ENCODE measurements at regions not wholly inside any gene's neighbourhood (a gene's known extent, or its start where the extent isn't known, plus 50 kb on each side); places are given as distances from the start of the nearest gene placed in this dataset.

DNA sequence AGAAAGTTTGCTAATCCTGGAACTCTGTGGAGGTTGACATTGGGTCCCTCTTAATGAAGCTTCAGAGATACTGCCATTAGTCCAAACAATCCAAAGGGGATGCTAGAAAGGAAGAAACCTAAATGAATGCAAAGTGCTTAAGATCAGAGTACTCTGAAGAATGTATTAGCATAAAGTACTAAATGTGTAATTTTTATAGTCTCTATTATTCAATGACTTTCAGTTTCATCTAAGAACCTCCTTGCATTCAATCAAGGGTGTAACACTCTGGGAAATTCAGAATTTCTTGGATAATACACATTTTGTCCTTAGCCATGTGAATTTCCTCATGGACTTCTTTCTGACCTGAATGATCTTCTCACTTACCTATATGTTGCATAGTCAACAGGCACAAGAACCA lies 1078.5 kb upstream of the ADGRL4 start:
- DNase-seq: no peak

DNA sequence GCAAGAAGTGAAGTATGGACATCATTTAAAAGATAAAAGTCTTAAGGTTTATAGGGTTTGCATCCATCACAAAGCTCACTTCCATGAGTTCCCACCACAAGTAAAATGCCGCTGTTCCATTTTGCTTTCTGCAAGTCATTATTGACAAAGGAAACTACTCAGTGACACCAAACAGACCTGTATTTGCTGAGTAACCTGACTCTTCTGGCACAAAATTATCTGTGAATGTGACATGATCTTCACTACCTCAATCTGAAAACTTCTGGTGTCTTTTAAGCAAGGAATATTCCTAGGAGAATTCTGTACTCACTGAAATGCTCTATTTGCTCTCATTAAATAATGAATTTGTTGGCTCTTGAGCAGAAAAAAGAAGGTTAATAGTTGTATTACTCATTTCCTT lies 1077.4 kb upstream of the ADGRL4 start:
- no peak for DNase-seq

DNA sequence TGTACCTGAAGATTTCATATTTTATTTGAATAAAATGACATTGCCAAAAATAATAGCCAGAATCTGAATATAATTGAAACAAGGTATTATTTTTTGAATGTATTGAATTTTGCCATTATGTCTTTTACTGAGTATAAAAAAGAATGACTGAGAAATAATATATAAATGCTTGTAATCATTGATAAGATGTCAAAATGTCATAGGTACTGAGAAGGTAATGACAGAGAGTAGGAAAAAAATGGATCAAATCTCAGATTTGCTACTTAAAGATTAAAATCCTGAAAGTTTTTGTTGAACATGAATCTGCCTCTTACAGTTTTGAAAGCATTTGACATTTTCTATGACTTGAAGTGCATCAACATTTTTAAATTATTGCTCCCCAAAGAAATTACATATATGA lies 1069.9 kb upstream of the ADGRL4 start:
- no peak for DNase-seq

DNA sequence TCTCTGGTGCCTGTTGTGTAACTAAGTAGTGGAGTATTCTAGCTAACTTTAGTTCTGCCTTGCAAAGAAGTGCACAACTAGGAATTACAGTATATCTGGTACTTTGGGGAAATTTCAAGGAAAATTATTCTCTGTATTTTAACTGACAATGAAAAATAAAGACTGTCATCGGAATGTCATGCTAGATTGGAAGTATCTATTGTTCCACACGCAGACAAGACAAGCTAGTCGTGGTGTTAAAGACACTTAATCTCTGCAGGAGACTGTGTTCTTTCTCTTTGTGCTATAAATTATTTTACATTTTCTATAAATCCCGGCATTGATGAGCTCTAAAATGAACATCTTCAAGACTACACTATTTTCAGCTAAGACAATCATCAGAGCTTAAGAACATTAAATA lies 1068.8 kb upstream of the ADGRL4 start:
- no peak for DNase-seq

DNA sequence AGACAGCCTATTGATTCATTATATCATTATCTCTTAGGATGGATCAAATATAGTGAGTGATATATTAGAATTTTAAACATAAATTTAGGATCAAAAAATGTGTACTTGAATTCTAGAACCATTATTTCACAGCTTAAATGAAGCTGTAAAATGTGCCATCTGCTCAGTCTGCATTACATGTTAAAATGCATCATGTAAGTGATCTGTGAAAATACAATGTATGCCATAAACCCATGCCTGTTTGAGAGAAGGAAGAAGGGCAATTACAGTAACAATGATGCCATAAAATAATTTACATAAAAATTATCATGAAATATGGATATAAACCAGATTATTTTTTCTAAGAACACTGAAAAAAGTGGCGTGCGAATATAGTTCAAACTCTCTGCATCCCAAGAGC lies 1066.0 kb upstream of the ADGRL4 start:
- DNase-seq: no peak

DNA sequence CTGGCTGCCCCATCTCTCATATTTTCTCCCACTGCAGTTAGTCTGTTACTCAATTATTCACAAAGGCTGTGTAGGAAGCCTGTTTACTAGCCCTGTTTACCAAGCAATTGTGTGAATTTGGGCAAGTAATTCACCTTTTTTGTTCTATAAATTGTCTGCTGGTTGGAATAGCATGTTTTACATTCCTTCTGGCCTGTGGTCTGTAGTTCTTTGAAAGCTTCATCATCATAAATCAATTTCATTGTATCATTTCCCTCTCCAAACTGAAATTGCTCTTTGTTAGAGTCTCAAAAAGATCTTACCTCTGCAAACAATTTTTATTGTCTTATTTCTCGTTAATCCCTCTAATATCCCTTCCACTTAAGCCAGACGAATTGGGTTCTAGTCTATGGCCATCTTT lies 1059.5 kb upstream of the ADGRL4 start:
- DNase-seq: no peak

DNA sequence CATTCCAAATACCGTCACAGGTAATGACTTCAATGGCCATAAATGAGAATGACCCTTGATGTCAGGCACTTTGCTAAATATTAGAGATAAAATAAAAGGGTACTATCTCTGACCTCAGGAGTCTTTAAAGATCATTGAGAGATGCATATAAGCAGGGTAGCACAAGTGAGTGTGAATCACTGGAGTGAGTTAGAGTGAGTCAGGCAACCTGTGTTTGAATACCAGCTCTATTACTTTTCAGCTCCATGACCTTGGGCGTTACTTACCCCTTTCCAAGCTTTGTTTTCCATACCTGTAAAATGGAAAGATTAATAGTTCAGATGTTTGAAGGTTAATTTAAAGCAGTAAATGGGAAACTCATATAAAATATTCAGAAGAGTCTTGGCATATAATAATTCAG lies 1058.0 kb upstream of the ADGRL4 start:
- no peak for DNase-seq

DNA sequence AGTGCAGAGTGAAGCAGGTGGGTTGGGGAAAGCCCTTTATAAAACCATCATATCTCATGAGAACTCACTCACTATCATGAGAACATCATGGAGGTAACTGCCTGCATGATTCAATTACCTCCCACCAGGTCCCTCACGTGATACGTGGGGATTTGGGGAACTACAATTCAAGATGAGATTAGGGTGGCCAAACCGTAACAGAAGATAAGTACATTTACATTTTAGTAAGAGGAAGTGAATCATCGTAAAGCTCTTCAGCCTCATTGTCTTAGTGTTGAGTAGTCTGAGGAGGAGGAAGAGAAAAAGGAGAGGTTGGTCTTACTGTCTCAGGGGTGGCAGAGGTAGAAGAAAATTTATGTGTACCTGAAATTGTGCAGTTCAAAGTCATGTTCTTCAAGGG lies 1053.4 kb upstream of the ADGRL4 start:
- no peak for DNase-seq

DNA sequence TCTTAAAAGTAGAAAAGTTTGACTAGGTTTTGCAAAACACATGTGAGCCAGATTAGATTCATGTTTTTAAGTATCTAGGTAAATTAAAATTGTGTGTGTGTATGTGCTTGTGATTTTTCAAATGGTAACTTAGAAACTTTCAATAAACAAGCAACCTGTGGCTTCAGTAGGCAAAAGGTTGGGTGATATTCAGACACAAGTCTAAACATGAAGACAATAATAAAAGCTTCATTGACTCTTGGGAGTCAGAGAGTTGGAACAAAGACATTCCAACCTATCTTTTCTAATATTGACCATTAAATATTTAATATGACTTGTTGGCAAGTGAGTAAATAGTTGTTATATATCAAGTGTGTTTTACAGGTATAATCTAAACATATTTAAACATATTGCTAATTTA lies 1049.6 kb upstream of the ADGRL4 start:
- no peak for DNase-seq

DNA sequence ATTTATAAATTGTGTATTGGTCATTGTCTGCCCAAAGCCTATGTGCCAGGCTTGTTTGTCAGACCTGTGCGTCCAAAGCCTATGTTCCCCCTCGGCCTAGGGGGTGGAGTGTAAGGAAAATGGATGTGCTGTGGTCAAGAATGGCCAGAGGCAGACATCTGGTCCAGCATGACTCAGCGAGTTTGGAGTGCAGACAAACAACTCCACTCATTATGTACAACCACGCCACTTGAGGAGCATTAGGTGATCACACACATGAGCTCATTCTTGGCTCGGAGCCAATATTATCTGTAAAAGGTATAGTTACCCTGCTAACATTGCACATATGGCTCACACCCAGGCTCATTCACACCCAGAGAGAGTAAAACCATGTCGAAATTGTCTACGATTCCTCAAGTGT lies 1047.6 kb upstream of the ADGRL4 start:
- DNase-seq: no peak

DNA sequence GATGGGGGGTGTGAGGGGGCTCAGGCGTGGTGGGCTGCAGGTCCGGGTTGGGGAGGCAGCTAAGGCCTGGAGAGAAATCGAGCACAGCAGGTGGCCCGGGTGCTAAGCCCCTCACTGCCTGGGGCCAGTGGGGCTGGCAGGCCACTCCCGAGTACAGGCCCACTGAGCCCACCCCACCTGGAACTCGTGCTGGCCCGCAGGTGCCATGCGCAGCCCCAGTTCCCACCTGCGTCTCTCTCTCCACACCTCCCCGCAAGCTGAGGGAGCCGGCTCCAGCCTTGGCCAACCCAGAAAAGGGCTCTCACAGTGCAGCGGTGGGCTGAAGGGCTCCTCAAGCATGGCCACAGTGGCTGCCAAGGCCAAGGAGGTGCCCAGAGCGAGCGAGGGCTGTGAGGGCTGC lies 1047.1 kb upstream of the ADGRL4 start:
- no peak for DNase-seq

DNA sequence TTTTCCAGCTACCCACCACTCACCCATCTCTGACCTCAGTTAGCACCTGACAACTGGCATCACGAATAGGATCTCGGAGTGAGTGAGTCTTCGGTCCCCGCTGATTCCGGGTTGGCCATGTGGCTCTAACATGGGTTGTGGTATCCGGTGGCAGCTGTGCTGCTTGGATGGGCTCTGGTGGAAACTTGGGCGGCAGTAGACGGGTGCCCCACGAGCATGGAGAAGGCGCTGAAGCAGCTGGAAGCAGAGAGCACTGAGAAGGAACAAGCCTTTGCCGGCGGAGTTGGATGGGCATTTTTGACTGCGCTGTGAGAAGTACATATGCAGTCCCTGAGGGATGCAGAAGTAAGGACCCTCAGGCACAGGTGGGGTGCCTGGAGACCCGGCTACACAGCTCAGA lies 1044.0 kb upstream of the ADGRL4 start:
- DNase-seq: no peak

DNA sequence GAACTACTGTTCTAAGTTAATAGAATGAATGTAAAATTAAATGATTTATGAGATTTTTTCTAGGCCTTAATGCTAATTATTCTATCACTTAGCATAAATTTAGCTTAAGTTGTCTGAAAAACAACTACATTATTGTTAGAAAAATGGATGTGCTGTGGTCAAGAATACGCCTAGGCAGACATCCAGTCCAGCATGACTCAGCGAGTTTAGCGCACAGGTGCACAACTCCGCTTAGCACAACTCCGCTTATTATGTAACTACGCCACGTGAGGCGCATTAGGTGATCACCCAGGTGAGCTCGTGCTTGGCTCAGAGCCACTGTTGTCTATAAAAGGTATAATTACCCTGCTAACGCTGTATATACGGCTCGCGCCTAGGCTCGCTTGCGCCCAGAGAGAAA lies 1043.6 kb upstream of the ADGRL4 start:
- no peak for DNase-seq

DNA sequence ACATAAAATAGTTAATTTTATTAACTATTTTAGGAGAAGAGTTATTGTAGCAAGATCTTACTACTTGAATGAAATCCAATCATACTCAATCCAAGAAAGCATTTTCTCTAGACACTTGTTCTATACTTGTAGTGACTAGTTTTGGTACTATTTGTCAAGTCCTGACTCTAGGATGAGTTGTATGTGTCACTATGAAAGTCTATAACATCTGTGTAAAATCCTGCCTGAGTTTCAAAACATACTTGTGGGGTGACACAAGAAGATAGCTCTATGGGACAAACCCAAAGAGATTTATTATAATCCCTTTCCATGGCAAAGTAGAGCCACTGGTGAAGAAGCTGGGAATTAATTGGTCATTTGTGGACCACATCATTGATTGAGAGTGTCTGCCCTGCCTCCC lies 1042.2 kb upstream of the ADGRL4 start:
- DNase-seq: no peak

DNA sequence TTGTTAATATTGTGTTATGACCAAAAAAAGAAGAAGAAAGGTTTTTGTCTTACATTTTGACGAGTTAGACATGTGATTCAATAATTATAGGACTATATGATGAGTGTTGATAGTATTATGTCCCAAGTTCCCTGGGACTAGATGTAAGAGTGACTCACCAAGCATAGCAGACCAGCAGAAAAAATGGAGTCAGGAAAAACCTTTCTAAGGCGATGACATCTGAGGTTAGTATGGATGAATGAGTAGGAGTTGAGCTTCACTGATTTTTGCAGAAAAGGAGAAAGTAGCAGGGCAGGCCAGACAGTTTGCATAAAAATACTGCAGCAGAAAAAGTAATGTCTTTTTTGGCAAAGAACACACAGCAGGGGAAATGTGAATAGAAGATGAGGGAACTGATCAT lies 1041.3 kb upstream of the ADGRL4 start:
- DNase-seq: no peak

DNA sequence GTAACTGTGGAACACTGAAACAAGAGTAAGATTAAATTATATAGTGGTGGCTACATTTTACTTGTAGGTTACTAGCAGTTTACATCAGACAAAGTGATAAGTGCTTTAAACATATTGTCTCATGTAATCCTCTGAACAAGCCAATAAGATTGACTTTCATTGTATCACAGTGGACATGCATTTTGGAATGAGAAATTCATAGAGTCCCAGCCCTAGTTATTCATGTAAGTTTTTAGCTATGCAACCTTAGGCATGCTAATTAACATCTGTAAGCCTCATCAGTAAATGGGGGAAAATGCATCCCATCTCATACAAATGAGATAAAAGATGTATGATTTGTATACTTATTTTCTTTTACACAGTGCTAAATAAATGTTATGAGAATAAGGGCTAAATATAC lies 1038.1 kb upstream of the ADGRL4 start:
- DNase-seq: no peak

DNA sequence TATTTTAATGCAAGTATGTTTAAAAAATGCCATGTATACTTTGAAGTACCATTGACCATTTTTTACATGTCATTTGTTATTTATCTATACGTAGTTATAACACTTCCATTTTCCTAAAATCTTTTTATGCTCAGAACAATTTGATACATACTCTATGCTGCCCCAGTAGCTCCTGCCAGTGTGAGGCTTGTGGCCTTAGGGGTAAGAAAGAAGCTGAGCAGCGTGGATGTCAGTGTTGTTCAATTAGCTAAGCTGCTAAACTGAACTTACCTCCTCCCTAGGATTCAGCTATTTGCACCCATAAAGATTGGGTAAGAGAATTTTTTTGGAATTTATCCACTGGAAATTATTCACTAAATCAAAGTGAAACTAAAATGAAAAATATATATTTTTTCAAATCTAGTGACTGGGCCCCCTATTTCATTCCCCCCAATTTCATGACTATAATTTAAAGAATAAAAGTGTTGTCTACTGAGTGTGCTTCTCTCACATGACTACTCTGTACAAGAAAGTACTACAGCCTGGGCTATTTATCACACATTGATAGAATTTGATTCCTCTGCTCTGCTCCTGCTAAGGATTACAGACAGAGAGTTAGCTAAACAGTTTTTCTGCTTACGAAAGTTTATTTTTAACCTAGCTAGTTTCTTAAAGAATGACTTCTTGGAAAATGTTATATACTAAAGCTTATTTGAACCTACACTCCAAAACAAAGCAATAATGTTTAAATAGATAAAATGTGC lies 1030.3 kb upstream of the ADGRL4 start:
- DNase-seq: no peak

DNA sequence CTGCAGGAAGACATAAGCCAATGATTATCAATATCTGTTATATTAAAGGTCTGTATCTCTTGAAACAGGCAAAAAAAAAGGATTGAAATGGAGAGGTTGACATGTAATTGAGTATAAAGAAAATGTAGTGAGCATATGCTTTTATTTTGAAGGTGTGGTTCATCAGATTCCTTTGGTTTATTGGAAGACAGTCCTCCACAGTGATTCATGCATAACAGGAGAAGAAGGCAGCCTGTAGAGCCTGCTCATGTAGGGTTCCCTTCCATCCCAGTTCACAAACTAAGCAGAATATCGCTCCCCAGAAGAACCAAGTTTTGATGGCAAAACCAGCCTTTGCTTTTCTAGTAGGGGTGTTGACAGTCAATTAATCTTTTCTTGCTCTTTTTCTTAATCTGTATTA lies 1016.8 kb upstream of the ADGRL4 start:
- no peak for DNase-seq

DNA sequence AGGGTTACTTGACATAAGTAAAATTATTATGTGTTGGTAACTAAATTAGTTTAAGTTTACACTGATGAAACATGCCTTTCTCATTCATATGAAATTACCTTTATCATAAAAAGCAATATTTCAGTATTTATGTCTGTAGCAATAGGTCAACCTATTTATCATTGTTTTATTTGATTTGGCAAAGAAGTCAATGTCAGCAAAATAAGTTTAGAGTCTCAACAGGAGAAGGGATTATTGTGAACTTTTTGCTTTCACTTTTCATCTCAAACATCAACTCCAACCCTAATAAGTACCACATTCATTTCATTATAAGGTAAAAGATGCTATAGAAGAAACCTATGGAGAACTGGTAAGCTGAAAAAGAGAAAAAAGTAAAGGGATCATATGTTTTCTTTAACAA lies 1015.4 kb upstream of the ADGRL4 start:
- no peak for DNase-seq

DNA sequence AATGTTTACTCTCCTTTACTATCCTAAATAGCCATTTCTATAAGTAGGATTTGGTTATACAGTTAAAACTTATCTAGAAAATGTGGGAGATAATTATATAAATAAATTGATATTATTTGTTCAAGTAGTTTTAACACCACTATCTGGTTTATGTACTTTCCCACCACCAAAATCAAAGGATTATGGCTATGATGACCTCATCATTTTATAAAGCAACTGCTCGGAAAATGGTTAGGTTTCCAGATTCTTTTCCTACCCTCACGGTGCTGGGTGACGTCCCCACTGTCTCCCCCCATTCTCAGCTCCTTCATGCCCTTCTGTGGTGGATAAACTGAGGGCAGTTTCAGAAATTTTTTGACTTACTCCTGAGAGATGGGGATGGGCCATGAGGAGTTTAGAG lies 1011.8 kb upstream of the ADGRL4 start:
- no peak for DNase-seq

DNA sequence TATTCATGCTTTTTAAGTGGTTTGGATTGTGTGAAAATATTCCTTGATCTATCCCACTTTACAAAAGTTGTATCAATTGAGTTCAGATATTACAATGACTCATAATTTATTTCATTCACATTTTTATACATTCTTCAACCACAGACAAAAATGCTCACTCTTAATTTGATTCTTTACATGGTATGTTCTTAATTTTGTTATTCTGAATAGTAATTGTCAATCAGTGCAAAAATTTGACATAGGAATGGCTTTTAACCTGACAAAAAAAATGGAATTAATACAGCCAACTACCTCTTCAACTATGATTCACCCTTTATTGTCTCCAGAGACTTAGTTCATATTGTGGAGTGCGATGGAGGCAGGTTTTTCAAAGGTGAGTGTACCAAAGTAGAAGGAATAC lies 1002.4 kb upstream of the ADGRL4 start:
- DNase-seq: no peak

DNA sequence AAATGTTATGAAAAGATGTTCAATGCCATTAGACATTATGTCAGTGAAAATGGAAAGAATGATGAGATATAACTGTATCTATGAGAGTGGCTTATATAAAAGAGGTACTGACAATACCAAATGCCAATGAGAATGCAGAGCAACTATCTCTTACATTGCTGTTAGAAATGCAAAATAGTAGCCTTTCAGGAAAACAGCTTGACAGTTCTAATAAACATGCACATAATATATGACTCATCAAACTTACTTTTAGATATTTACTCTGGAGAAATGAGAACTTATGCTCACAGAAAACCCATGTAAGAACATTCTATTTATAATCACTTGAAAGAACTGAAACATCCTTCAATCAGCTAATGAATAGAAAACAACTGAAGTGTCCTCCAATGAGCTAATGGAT lies 996.7 kb upstream of the ADGRL4 start:
- DNase-seq: no peak

DNA sequence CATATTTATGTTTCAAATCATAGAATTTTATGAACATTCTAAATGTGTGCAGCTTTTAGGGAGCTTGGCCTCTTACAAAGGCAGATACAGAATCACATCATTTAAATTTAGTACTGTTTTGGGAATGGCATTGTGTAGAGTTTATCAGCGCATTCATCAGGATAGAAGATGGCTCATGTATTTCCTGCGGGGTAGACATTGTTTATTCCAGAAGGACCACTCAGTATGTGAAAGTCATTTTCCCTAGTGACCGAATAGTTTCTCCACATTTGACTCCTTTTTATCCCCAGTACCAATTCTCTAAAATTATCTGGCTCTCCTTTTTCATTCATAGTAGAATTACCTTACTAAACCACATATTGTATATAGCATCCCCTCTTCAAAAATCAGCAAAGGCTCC lies 981.9 kb upstream of the ADGRL4 start:
- DNase-seq: no peak

DNA sequence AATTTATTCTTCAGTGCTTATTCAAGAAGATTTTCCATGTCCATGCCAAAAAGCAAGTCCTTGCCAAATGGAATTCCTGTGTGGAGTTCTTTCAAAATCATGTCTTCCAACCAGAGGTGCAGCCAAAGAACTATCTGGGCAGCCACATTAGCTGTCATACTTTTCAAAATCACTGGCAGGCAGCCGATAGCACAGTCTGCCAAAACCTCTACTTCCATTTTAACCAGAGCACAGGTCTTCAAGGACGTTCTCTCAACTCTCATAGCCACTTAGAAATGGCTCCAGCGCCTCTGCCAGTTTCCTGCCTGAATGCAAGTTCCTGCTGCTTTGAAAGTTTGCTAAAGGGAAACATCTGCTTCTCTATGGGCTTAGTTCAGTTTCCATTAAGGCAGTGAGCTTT lies 975.7 kb upstream of the ADGRL4 start:
- no peak for DNase-seq

DNA sequence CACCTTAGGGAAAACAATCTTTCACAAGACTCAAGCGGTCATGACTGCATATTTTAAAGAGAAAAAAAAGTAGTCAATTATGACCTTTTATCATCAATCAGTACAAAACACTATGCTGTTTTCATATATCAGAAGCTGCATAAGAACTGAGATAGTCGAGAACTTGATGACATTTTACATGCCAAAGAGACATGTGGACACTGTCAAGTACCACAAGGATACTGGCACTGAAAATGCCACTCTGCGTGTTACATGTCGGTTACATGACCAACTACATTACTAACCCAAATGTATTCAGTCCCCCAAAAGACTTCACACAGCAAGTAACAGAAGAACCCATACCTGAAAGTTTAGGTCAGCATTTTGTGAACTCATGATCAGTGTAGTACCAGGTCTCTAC lies 975.0 kb upstream of the ADGRL4 start:
- DNase-seq: no peak

DNA sequence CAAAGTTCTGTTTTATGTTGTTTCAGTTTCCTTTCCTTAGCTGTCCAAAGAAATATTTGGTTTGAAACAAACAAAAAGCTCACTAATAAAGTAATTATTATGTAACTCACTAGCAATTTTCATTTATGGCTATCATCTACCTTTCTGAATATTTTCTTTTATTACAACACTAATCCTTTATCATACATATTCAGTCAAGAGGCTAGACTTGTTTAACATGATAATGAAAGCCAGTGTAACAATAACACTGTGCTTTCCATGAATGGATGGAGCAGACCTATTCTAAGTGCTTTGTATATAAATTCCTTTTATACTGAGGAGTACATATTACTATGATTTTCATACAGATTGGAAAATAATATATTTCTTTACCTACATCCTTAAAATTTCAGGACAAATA lies 972.8 kb upstream of the ADGRL4 start:
- DNase-seq: no peak
